CD8-positive, alpha-beta memory T cell (primary cell): ENCODE measurements at regions not wholly inside any gene's neighbourhood (a gene's known extent, or its start where the extent isn't known, plus 50 kb on each side); places are given as distances from the start of the nearest gene placed in this dataset.

ENCODE experiments used
- CTCF ChIA-PET: fragments of 350-600 bp; sonication (Branson Sonifier 250); formaldehyde crosslinking; loops from one replicate; lab custom pipeline; 2021; ENCODE audit warnings: antibody characterized with exemption; lab: Charles Lee
- POLR2A ChIA-PET: fragments of 350-600 bp; sonication (Branson Sonifier 250); formaldehyde crosslinking; loops from one replicate; lab custom pipeline; 2021; ENCODE audit warnings: antibody characterized with exemption; lab: Charles Lee
- DNase-seq, 5 donors: peaks; one replicate each; pipeline versions ENCODE4 v3.0.0 to v3.0.0-alpha.2; 2020 to 2022; ENCODE audit warnings: mixed read lengths in 1 of 5
- H3K27ac ChIP-seq: one replicate; pipeline ENCODE4 v1.7.0; 2013; ENCODE audit warnings: low read depth, mild to moderate bottlenecking, low read length, moderate library complexity
- H3K27me3 ChIP-seq: 2 replicates; pipeline ENCODE4 v1.7.0; 2013; ENCODE audit warnings: low read length, mild to moderate bottlenecking; ENCODE audit not compliant: insufficient read depth, poor library complexity, severe bottlenecking
- H3K36me3 ChIP-seq: 2 replicates; pipeline ENCODE4 v1.7.0; 2013; ENCODE audit warnings: mild to moderate bottlenecking, low read length, moderate library complexity; ENCODE audit not compliant: insufficient read depth
- H3K4me1 ChIP-seq: 2 replicates; pipeline ENCODE4 v1.7.0; 2013; ENCODE audit warnings: mild to moderate bottlenecking, low read length, moderate library complexity; ENCODE audit not compliant: insufficient read depth
- H3K4me3 ChIP-seq: 2 replicates; pipeline ENCODE4 v1.7.0; 2013; ENCODE audit warnings: mild to moderate bottlenecking, low read length
- H3K9me3 ChIP-seq: 2 replicates; pipeline ENCODE4 v1.7.0; 2013; ENCODE audit warnings: mild to moderate bottlenecking, low read length
- H3K27ac Mint-ChIP-seq, 8 donors: one replicate each; pipeline ENCODE4 v1.8.0; 2020 to 2021; ENCODE audit warnings: mixed read lengths in 8 of 8, mild to moderate bottlenecking in 6 of 8, inconsistent platforms in 3 of 8, moderate library complexity in 3 of 8
- H3K27me3 Mint-ChIP-seq, 2 donors: one replicate each; pipeline ENCODE4 v1.8.0; 2020 to 2021; ENCODE audit warnings: mixed read lengths in 2 of 2, mild to moderate bottlenecking in 1 of 2, moderate library complexity in 1 of 2
- H3K36me3 Mint-ChIP-seq, 3 donors: one replicate each; pipeline ENCODE4 v1.8.0; 2020 to 2021; ENCODE audit warnings: mixed read lengths in 3 of 3, inconsistent platforms in 1 of 3, mild to moderate bottlenecking in 1 of 3
- H3K4me1 Mint-ChIP-seq, 3 donors: one replicate each; pipeline ENCODE4 v1.8.0; 2020 to 2021; ENCODE audit warnings: mixed read lengths in 3 of 3, inconsistent platforms in 1 of 3, mild to moderate bottlenecking in 1 of 3
- H3K4me3 Mint-ChIP-seq, 7 donors: one replicate each; pipeline ENCODE4 v1.8.0; 2020 to 2021; ENCODE audit warnings: mixed read lengths in 7 of 7, mild to moderate bottlenecking in 6 of 7, moderate library complexity in 4 of 7, inconsistent platforms in 2 of 7
- H3K9me3 Mint-ChIP-seq, 5 donors: one replicate each; pipeline ENCODE4 v1.8.0; 2020 to 2022; ENCODE audit warnings: mixed read lengths in 5 of 5, mild to moderate bottlenecking in 3 of 5, moderate library complexity in 2 of 5, inconsistent platforms in 1 of 5

DNA sequence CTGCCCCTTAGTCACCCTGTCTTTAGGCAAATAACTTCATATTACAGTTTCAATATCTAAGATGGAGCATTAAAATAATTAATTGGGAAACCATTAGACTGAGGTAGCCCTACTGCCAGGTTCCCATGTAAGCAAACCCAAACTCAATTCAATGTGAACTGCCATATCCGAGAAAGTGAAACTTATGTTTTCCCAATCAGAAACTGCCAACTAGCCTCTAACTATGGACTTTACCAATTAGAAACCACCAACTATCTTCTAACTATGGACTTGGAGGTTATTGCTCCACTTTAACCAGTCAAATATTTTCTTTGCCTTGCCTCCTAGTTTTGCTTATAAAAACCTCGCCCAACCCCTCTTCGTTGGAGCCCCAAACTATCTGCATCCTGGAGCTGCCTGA, 218.5 kb downstream of the ENC1 start:
- Histone ChIP-seq H3K36me3 (no peaks in the 10 kb centered on the region), H3K4me1 (no peaks in the 10 kb centered on the region), H3K9me3 (no peaks in the 10 kb centered on the region), H3K27ac (no peak overlapping the region), H3K4me3 (no peak overlapping the region), H3K27me3 (no peaks in the 10 kb centered on the region)
- H3K27ac Mint-ChIP-seq: no peak overlapping the region
- DNase-seq: no peak
- H3K36me3 Mint-ChIP-seq: no peaks in the 10 kb centered on the region
- POLR2A ChIA-PET: no interaction called here
- H3K27me3 Mint-ChIP-seq: peaks cover 7 to 34% of the 10 kb centered on the region in 2 donors
- H3K9me3 Mint-ChIP-seq: peaks cover 0 to 3% (median 0%) of the 10 kb centered on the region in 5 donors
- no peak overlapping the region for H3K4me3 Mint-ChIP-seq
- no peaks in the 10 kb centered on the region for H3K4me1 Mint-ChIP-seq
- CTCF ChIA-PET: interaction anchor here (0.9 kb wide), 1 partner anchor 12 kb away, joined by 3 read pairs; no protein-coding TSS in a partner anchor

DNA sequence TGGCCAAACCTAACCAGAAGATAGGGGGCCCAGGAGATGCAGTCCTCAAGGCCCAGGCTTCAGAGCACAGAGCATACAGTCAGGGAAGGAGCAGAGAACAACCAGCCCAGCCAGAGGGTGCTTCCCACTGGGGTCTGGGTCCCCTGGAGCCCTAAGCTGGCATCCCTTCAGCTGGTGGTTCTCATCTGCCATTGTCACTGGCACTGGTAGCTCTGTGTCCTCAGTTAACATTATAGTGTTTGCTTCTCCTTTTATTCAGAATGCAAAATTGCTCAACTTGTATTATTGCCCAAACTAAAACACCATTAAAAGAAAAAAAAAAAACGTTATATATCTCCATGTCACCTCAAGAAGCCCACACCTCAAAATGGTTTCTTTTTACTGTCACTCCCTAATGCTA, 219.2 kb downstream of the ENC1 start:
- POLR2A ChIA-PET: no interaction called here
- no peak overlapping the region for H3K4me3 Mint-ChIP-seq
- H3K36me3 ChIP-seq: no peaks in the 10 kb centered on the region

DNA sequence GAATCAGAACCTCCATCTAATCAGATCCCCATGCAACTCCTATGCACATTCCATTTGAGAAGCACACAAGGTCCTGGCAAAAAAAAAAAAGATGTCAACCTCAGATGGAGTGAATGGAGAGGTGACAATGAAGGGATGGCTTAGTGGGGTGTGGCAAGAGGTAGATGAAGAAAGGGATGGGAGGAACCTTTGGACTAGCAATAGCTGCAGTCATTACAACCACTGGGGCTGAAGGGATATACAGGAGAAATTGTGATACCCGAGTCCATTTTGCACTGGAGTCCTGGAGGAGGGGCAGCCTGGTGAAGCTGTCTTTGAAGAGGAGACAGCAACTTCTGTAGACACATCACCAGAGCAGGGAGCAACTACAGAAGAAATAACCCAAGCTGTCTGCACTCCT, 219.6 kb downstream of the ENC1 start:
- H3K27me3 ChIP-seq: no peaks in the 10 kb centered on the region
- CTCF ChIA-PET: interaction anchor here (0.9 kb wide), 1 partner anchor 11 kb away, joined by 3 read pairs; no protein-coding TSS in a partner anchor

More for the DNA sequence above, 219.2 kb downstream of the ENC1 start:
- no peaks in the 10 kb centered on the region for H3K9me3 ChIP-seq
- no peaks in the 10 kb centered on the region for H3K4me1 ChIP-seq
- Mint-ChIP-seq H3K9me3 (peaks cover 0 to 3% (median 0%) of the 10 kb centered on the region in 5 donors), H3K27ac (no peak overlapping the region), H3K36me3 (no peaks in the 10 kb centered on the region), H3K27me3 (peaks cover 7 to 34% of the 10 kb centered on the region in 2 donors), H3K4me1 (no peaks in the 10 kb centered on the region)
- no peaks in the 10 kb centered on the region for H3K27me3 ChIP-seq
- DNase-seq: no peak
- no peak overlapping the region for H3K27ac ChIP-seq
- H3K4me3 ChIP-seq: no peak overlapping the region
- CTCF ChIA-PET: interaction anchor here (0.9 kb wide), 1 partner anchor 11 kb away, joined by 3 read pairs; no protein-coding TSS in a partner anchor

DNA sequence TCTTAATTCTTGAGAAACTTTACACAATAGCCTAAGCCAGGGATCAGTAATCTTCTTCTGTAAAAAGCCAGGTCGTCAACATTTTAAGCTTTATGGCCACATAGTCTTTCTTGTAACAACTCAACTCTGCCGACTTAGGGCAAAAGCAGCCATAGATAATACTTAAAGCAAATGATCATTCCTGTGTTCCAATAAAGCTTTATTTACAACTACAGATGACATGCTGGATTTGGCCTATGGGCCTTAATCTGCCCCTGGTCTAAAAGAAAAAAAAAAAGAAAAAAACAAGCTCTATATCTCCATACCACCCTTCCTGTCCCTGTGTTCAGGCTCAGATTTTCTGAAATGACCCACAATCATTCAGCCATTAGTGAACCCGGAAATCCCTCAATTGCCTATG, 220.3 kb downstream of the ENC1 start:
- no peak for DNase-seq
- H3K27ac Mint-ChIP-seq: no peak overlapping the region
- no peaks in the 10 kb centered on the region for H3K4me1 ChIP-seq
- H3K4me3 Mint-ChIP-seq: no peak overlapping the region
- H3K9me3 ChIP-seq: no peaks in the 10 kb centered on the region
- H3K4me3 ChIP-seq: no peak overlapping the region
- H3K4me1 Mint-ChIP-seq: no peaks in the 10 kb centered on the region
- H3K27me3 ChIP-seq: no peaks in the 10 kb centered on the region
- no peaks in the 10 kb centered on the region for H3K36me3 ChIP-seq
- POLR2A ChIA-PET: no interaction called here
- H3K27me3 Mint-ChIP-seq: peaks cover 6 to 35% of the 10 kb centered on the region in 2 donors
- H3K27ac ChIP-seq: no peak overlapping the region
- peaks cover 0 to 3% (median 0%) of the 10 kb centered on the region in 5 donors for H3K9me3 Mint-ChIP-seq
- no peaks in the 10 kb centered on the region for H3K36me3 Mint-ChIP-seq
- CTCF ChIA-PET: no interaction called here

More for the DNA sequence above, 219.6 kb downstream of the ENC1 start:
- Mint-ChIP-seq H3K4me3 (no peak overlapping the region), H3K27ac (no peak overlapping the region), H3K9me3 (peaks cover 0 to 3% (median 0%) of the 10 kb centered on the region in 5 donors), H3K27me3 (peaks cover 7 to 35% of the 10 kb centered on the region in 2 donors), H3K4me1 (no peaks in the 10 kb centered on the region), H3K36me3 (no peaks in the 10 kb centered on the region)
- Histone ChIP-seq H3K36me3 (no peaks in the 10 kb centered on the region), H3K4me1 (no peaks in the 10 kb centered on the region), H3K4me3 (no peak overlapping the region), H3K9me3 (no peaks in the 10 kb centered on the region), H3K27ac (no peak overlapping the region)
- POLR2A ChIA-PET: no interaction called here
- no peak for DNase-seq

DNA sequence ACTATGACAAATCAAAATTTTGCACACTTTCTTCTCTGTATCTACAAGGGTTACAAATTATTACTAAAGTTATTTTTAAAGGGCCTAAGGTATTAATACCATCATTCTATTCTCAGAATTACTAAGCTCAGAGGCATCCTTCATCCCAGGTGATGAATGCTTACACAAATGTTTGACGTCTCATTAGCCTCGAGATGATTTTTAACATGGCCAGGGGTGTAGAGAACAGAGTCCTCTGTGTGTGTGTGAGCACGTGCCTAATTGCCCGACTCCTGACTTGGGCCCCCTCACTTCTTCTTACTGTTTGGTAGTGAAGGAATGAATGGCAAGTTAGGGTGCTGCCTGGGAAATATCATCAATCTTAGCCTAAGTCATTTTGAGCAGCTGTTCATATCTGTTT, 221.1 kb downstream of the ENC1 start:
- ChIA-PET POLR2A (no interaction called here), CTCF (no interaction called here)
- no peaks in the 10 kb centered on the region for H3K36me3 Mint-ChIP-seq
- DNase-seq: no peak
- Histone ChIP-seq H3K27ac (no peak overlapping the region), H3K36me3 (no peaks in the 10 kb centered on the region), H3K27me3 (no peaks in the 10 kb centered on the region), H3K9me3 (no peaks in the 10 kb centered on the region), H3K4me3 (no peak overlapping the region), H3K4me1 (no peaks in the 10 kb centered on the region)
- peaks cover 7 to 35% of the 10 kb centered on the region in 2 donors for H3K27me3 Mint-ChIP-seq
- H3K9me3 Mint-ChIP-seq: peaks cover 0 to 3% (median 0%) of the 10 kb centered on the region in 5 donors
- no peak overlapping the region for H3K4me3 Mint-ChIP-seq
- H3K4me1 Mint-ChIP-seq: no peaks in the 10 kb centered on the region
- H3K27ac Mint-ChIP-seq: no peak overlapping the region

DNA sequence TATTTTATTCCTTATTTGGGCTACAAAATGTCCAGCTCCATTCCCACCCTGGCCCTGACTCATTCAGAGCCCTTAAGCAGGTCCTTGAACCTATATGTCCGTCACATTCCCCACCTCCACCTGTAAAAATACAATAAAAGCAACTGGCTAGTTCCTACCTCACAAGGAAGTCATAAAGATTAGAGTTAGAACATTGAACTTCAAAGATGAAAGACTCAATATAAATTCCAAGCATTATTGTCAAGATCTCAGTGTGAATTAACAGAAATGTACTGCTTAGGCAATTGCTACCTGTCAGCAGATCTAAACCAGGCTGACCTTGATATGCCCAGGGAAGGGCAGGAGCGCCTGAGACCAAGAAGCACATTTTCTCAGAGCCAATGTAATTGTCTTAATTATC, 221.8 kb downstream of the ENC1 start:
- Mint-ChIP-seq H3K4me1 (no peaks in the 10 kb centered on the region), H3K4me3 (no peak overlapping the region), H3K9me3 (peaks cover 0 to 3% (median 0%) of the 10 kb centered on the region in 5 donors), H3K36me3 (no peaks in the 10 kb centered on the region), H3K27me3 (peaks cover 7 to 34% of the 10 kb centered on the region in 2 donors), H3K27ac (no peak overlapping the region)
- ChIA-PET CTCF (no interaction called here), POLR2A (no interaction called here)
- no peak overlapping the region for H3K4me3 ChIP-seq
- DNase-seq: no peak
- no peaks in the 10 kb centered on the region for H3K4me1 ChIP-seq
- H3K9me3 ChIP-seq: no peaks in the 10 kb centered on the region
- H3K27ac ChIP-seq: no peak overlapping the region
- H3K36me3 ChIP-seq: no peaks in the 10 kb centered on the region
- H3K27me3 ChIP-seq: no peaks in the 10 kb centered on the region

DNA sequence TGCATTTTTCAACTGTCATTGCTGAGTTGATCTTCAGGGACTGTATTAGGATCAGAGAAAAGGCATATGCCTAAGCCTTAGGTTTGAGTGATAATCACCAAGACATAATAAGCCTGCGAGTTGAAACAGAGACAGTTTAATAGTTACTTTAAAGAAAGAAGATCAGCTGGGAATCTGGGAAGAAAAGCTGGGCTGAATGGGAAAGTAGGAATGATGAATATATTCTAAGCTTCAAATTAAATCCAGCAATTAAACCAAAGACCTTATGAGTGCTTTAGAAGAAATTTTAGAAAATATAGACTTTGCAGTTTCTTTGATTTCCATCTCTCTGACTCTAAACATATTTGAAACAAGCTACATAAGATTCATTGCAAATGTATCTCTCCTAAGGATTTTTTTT, 222.3 kb downstream of the ENC1 start:
- Mint-ChIP-seq H3K4me3 (no peak overlapping the region), H3K27ac (no peak overlapping the region), H3K36me3 (no peaks in the 10 kb centered on the region), H3K9me3 (peaks cover 0 to 3% (median 0%) of the 10 kb centered on the region in 5 donors), H3K27me3 (peaks cover 5 to 34% of the 10 kb centered on the region in 2 donors), H3K4me1 (no peaks in the 10 kb centered on the region)
- Histone ChIP-seq H3K36me3 (no peaks in the 10 kb centered on the region), H3K27me3 (no peaks in the 10 kb centered on the region), H3K4me1 (no peaks in the 10 kb centered on the region), H3K9me3 (no peaks in the 10 kb centered on the region), H3K27ac (no peak overlapping the region), H3K4me3 (no peak overlapping the region)
- POLR2A ChIA-PET: no interaction called here
- DNase-seq: no peak
- CTCF ChIA-PET: no interaction called here

DNA sequence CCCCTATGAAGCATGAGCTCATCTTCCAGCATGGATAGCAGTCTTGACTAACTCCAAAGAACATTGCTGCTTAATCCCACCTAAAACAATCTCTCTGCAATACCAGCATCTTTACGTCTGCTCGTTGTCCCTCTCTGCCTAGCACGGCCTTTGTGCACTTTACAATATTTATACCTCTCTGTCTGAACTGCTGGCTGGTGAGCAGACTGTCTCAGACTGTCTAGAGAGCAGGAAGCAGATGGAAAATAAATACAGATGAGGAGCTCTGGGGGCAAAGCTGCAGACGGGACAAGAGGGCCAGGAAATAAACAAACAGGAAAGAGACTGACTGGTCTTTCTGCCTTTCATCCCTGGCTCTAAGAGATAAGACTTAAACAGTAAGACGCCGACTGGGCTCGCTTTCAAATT, 224.8 kb downstream of the ENC1 start:
- H3K27me3 Mint-ChIP-seq: peaks cover 1 to 40% of the 10 kb centered on the region in 2 donors
- ChIA-PET CTCF (no interaction called here), POLR2A (no interaction called here)
- H3K27ac ChIP-seq: no peak overlapping the region
- H3K27ac Mint-ChIP-seq: no peak overlapping the region
- H3K4me3 Mint-ChIP-seq: no peak overlapping the region
- no peaks in the 10 kb centered on the region for H3K9me3 ChIP-seq
- H3K9me3 Mint-ChIP-seq: no peaks in the 10 kb centered on the region
- H3K4me1 ChIP-seq: no peaks in the 10 kb centered on the region
- H3K27me3 ChIP-seq: no peaks in the 10 kb centered on the region
- H3K36me3 Mint-ChIP-seq: no peaks in the 10 kb centered on the region
- DNase-seq: no peak
- no peak overlapping the region for H3K4me3 ChIP-seq
- no peaks in the 10 kb centered on the region for H3K36me3 ChIP-seq
- H3K4me1 Mint-ChIP-seq: no peaks in the 10 kb centered on the region
